NCI-H748 (cell line): ENCODE measurements at regions not wholly inside any gene's neighbourhood (a gene's known extent, or its start where the extent isn't known, plus 50 kb on each side); places are given as distances from the start of the nearest gene placed in this dataset.

Experiments used
- DNase-seq: peaks from one replicate; lab custom pipeline; 2025; ENCODE audit not compliant: unreplicated experiment; lab: John Stamatoyannopoulos, UW

DNA sequence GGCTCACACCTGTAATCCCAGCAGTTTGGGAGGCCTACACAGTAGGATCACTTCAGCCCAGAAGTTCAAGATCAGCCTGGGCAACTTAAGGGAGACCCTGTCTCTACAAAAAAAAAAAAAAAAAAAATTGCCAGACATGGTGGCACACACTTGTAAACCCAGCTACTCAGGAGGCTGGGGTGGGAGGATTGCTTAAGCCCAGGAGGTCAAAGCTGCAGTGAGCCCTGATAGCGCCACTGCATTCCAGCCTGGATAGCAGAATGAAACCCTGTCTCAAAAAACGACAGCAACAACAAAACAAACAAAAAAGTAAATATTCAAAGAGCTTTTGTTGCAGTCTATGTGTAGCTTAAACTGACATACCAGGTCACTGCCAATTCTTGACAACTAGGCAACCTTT, 63.1 kb upstream of the TANK start:
- DNase-seq = no peak

DNA sequence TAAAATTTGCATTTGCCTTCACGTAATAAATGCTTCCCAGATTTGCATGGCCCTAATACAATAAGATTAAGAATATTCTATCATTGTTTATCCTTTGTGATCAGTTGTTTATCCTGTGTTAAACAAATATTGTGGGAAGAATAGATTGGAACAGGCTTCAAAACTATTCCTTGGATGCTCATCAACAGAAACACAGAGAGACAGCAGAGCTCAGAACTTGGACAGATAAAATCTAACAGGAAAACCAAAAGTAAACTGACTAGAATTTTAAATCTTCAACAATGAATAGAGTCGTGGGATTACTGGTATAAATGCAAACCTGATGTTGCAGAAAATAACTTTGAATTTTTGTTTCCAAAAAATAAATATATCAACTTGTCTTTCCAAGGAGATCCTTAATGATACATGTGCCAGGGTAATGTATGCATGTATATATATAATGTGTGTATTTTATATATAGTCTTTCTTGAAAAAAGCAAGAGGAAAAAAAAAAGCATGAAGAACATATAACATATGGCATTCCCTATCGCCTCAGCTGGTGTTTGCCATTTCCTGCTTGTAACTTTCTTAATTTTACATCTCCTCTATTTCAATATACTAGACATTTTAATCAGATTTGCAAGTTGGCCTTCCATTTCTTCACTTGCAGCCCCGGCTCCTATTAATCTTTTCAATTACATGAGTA, 59.9 kb upstream of the TANK start:
- no peak for DNase-seq

DNA sequence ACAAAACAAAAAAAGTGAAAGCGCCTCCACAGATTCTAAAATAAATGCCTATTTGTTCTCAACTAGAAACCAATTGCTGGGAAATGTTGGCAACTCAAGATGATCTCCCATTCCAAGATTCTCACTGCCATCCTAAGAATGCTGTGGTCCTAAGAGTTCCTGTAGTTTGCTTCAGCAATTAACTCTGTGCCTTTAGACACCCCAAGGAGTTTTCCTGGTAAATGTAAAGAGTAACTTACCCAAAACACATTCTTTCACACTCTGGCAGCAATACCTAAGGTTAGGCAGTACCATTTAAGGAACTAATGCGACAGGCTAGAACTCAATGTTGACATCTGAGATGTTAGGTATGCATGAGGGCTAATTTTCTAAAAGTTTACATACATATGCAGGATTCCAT, 58.8 kb upstream of the TANK start:
- DNase-seq = no peak

DNA sequence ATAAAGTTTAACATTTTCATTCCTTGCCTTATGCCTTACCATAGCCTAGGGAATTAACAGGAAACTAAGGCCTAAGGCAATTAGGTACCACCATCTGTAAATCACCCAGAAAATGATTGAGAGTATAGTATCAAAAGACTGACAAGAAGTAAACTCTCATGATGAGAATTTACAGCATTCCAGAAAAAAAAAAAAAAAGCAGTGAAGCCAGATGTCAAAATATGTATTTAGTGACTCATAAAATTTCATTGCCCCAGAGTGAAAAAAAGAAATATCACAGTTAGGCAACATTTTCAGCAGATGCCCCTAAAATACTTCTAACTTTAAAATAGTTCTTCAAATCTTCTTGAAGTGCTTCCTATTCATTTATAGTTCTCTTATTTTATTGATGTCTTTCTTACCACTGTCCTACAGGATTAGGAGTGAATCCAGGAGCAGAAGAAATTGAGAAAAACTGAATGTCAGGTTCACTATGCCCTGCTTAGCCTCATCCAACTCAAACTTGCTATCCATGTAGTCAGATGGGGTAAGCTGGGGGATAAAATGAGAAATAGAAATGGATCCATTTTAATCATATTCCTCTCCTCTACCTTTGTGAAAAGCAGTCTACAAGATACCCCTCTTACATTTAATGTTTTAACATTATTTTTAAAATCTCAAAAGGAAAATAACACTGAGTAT, 57.3 kb upstream of the TANK start:
- DNase-seq = no peak

DNA sequence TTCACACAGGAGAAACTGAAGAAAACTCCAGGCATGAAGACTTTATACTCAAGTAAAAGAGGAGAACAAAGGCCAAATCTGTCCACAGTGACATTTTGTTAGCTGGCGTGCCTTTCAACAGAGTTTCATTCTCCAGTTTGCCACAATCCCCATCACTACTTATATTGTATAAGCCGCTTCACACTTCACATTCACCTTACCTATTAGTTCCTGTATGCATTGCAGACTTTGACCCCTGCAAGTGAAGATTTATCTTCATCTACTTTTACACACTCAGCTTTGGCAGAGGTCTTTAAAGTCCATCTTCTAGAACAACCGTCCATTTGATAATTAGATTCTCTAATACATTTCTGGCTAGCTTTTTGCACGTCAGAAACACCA, 56.8 kb upstream of the TANK start:
- no peak for DNase-seq

DNA sequence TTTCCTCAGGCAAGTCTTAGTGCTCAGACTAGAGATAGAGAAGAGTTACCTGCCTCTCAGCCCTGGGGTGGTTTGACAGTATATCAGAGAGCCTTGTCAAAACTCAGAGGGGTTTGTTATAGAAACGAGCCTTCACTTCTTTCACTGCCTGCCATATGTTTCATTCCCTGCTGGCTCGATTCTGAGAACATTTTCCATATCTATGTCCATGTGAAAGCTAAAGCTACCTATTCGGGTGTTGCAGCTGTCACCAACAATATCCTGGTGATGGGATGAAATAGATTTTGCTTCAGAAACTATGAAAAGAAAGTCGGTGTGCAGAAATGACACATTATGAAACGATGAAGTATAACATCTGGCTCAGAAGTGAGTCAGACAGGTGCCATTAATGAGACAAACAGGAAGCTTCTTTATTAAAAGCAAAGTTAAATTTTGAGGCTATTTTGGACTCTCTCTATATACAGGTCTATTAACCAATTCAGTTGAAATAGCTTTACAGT, 56.1 kb upstream of the TANK start:
- DNase-seq = no peak

DNA sequence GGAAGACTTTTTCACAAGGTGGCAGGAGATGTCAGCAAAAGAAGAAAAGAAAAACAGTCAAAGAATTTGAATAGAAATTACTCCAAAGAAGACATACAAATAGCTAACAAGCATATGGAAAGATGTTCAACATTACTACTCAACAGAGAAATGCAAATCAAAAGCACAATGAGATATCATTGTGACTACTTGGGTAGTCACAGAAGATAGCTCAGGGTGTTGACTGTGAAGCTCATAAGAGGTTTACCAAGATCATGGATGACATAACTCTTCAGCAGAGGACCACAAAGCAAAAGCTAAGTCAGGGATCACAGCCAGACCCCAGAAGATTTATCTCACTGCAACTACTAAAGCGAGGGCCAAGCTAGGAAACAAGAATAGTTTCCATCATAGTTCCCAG, 53.0 kb upstream of the TANK start:
- DNase-seq = no peak
